ENCODE measurements at regions not wholly inside any gene's neighbourhood (a gene's known extent, or its start where the extent isn't known, plus 50 kb on each side); places are given as distances from the start of the nearest gene placed in this dataset.

GRCh38 chr22:49621601-49622210 is 206.0 kb downstream of the BRD1 start:
- TF ChIP-seq, protein P1, sequence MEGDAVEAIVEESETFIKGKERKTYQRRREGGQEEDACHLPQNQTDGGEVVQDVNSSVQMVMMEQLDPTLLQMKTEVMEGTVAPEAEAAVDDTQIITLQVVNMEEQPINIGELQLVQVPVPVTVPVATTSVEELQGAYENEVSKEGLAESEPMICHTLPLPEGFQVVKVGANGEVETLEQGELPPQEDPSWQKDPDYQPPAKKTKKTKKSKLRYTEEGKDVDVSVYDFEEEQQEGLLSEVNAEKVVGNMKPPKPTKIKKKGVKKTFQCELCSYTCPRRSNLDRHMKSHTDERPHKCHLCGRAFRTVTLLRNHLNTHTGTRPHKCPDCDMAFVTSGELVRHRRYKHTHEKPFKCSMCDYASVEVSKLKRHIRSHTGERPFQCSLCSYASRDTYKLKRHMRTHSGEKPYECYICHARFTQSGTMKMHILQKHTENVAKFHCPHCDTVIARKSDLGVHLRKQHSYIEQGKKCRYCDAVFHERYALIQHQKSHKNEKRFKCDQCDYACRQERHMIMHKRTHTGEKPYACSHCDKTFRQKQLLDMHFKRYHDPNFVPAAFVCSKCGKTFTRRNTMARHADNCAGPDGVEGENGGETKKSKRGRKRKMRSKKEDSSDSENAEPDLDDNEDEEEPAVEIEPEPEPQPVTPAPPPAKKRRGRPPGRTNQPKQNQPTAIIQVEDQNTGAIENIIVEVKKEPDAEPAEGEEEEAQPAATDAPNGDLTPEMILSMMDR (IDR thresholded peaks at IDR 0.05): no peak
- TF ChIP-seq, protein P2, sequence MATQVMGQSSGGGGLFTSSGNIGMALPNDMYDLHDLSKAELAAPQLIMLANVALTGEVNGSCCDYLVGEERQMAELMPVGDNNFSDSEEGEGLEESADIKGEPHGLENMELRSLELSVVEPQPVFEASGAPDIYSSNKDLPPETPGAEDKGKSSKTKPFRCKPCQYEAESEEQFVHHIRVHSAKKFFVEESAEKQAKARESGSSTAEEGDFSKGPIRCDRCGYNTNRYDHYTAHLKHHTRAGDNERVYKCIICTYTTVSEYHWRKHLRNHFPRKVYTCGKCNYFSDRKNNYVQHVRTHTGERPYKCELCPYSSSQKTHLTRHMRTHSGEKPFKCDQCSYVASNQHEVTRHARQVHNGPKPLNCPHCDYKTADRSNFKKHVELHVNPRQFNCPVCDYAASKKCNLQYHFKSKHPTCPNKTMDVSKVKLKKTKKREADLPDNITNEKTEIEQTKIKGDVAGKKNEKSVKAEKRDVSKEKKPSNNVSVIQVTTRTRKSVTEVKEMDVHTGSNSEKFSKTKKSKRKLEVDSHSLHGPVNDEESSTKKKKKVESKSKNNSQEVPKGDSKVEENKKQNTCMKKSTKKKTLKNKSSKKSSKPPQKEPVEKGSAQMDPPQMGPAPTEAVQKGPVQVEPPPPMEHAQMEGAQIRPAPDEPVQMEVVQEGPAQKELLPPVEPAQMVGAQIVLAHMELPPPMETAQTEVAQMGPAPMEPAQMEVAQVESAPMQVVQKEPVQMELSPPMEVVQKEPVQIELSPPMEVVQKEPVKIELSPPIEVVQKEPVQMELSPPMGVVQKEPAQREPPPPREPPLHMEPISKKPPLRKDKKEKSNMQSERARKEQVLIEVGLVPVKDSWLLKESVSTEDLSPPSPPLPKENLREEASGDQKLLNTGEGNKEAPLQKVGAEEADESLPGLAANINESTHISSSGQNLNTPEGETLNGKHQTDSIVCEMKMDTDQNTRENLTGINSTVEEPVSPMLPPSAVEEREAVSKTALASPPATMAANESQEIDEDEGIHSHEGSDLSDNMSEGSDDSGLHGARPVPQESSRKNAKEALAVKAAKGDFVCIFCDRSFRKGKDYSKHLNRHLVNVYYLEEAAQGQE (IDR thresholded peaks at IDR 0.05; ENCODE audit: insufficient read depth in 1 of 2, low read depth in 2 of 2, low read length in 1 of 2): no peak

All from Panc1 (cell line).